ENCODE measurements at regions not wholly inside any gene's neighbourhood (a gene's known extent, or its start where the extent isn't known, plus 50 kb on each side); places are given as distances from the start of the nearest gene placed in this dataset.

DNA sequence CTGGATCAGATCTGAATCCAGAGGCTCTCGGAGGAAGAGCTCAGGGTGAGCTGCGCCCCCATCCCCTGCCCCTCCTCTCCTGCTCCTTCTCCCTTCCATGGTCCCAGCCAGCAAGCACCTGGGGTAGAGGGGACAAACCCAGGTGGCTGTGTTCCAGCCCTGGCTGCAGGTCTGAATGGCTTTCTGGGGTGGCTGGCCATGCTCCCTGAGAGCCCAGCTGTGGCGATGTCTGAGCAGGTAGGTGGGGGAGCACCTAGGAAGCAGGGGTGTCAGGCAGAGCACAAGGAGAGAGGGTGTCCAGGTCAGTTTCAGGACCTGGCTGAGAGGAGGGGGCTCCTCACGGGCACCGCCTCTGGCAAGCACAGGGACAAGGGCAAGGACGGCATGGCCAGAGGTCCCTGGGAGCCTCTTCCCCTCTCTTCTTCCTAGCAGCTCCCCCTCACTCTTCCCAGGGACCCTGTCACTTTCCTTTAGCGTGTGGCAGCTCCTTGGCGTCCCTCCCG, 310.0 kb downstream of the SEC14L1 start:
- DNase-seq, result no peak

DNA sequence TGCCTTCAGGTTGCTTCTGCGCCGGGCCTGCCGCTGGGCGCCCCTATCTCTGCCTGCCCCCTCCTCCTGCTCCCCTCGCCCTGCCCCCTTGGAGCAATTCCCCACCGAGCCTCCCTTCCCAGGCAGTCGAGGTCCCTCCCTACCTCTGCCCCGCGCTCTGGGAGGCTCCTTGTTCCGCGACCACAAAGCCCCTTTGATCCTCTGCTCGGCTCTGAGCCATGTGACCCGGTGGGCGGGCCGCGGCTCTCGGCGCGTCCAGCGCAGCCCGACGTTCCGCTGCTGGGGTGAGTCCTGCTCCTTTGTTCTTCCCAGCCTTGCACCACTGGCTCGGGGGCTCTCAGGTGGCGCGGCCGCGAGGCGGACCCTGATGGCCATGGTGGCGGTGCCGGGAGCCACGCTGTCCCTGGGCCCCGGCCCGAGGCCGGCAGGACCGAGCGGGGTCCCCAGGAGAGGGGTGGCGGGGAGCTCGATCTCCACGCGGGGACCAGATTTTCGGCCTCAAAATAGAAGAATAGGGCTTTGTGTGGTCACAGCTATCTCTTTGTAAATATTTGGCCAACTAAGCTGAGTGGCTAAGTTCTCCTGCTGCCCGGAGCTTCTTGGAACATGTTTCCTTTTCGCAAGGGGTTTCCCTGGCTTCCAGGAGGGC, 310.6 kb downstream of the SEC14L1 start:
- DNase-seq, result peak; percentile 86

DNA sequence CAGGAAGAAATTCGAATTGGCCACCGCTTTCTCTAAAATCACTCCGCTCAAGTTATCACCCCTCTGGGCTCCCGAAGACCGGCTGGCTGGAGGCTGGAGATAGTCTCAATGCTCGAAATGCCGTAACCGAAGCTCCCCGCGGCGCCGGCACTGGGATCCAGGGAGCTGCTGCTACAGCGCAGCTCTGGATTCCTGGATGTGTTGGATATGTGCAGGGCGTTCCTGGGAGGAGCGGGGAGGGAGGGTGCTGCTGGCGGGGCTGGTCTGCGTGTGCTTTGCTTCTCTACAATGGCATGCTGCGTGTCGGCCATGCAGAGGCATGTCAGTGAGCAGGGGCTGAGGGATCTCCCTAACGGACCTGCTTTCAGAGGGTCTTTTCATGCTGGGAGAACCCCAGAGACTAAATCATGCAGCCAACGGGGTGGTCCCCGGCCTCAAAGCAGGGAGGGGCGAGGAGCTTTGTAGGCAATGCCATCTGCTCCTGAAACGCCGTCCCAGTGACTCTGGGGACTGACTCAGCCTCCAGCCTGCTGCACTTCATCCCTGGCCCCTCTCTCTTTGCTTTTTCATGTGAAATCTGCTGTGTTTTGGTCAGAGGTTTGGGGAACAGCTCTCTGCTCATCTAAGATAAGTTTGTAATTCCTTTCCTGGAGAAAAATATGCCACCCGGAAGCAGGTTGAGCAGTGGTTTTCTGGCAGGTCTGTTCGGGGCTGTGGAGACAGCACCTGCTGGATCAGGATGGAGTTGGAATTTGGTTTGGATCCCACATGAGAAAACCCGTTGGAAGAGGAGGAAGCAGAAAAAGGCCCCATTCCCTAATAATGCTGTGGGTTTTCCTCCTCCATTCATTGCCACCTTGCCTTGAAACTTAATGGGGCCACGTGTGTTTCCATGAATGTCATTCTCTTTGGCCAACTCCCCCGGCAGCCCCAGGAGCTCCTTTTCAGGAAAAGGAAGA, 311.4 kb downstream of the SEC14L1 start:
- peak; percentile 86 for DNase-seq

DNA sequence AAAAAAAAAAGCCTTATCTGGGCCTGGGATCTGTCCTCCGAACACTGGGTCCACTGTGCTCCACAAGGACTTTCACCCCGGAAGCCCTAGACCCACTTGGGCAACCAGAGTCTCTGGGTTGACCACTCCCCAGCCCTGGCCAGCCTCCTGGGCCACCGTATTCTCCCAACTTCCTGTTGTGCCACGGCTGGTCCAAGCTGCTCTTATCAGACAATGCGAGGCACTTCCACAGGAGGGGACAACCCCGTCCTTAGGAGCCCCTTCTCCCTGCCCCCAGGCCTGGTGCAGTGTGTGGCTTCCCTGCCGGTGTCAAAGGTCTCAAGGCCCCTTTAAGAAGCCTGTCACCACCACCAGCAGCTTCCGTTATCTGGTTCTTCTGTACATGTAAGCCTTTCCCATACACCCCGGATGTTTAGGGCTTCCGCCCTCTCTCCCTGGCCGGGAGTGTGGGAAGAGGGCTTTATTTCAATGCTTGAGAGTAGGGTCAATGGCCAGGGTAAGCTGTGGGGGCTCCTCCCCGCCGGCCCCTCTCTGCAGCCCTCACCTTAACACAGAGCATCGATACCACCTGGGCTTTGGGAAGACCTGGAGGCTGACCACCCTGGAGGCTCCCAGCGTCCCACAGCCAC, 313.0 kb downstream of the SEC14L1 start:
- no peak for DNase-seq

DNA sequence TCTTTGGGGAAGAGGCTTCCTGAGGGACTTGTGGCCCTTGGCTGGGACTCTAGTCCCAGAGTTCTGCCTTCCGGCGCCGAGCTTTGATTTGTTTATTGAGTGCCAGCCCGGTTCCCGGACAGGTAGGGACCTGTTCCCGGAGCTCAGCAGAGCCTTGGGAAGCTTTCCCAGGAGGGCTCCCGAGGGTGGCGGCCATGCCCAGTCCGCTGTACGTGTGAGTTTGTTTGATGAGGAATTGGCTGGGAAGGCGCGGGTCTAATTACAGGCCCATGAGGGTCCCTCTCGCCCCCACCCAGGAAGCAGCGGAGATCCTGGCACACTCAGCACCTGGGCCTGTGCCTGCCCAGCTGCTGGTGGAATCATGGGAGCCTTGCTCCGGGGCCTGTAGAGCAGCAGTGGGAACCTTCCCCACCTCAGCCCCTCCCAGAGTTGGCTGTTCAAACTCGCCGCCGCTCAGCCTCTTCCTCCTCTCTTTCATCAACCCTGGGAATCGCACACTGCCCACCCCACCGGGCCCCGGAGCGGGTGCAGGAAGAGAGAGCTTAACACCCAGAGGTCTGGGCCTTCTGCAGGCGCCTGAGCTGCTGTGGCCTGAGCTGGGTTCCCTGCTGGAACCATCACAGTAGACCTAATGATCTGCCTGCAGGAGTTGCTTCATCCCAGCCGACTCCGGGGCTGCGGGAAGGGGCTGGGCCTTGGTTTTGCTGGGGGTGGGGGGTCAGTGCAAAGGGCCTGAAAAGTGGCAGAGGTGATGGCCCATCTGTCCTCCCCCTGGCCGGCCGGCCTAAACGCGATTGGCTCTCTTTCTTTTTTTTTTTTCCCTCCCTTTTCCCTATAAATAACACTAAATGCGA, 313.7 kb downstream of the SEC14L1 start:
- DNase-seq, result no peak

DNA sequence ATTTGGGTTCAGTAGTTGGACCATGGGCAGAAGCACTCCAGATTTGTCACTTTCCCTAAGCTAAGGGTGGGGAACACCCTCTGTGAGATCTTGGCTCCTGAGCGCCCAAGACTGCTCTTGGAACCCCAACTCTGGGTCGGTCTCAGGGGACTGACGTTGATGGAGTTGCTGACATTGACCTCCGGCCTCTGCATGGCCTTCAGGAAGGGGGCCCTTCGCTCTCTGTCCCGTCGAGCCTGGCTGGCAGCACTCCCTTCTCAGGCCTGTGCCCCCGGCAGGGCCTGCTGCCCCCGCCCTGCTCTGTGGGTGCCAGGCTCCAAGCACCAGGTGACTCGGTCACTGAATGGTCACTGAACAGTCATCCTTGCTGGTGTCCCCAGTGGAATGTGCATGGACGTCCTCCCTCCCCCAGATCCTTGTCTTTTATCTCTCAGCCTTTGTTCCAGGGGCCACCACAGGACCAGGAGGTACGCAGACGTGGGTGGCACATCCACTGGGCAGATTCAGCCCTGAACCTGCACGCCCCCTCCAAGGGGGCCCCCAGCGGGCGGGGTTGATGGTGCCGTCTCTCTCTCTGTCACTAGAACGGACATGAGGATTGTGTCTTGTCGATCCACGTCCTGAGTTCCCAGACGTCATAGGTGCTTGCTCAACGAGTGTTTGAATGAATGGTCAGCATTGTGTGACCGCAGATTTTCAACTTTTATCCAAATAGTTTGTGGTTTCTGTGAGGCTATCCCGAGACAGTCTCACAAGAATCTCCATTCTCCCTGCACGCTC, 314.5 kb downstream of the SEC14L1 start:
- no peak for DNase-seq

DNA sequence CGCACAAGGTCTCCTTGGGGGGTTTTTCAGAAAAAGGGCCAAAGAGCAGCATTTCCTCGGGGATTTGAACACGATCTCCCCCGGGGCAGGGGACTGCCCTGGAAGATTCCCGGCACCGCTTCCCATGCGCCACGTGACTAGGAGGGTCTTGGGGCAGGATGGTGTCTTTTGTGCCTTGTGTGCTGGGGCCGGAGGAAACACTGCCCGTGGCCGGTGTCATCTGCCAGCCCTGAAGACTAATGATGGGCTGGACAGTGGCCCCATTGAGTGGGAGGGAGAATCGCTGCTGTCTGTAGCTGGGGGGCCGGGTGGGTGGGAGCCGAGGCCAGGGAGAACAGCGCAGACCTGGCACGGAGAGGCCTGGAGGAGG, 315.1 kb downstream of the SEC14L1 start:
- DNase-seq, result no peak

DNA sequence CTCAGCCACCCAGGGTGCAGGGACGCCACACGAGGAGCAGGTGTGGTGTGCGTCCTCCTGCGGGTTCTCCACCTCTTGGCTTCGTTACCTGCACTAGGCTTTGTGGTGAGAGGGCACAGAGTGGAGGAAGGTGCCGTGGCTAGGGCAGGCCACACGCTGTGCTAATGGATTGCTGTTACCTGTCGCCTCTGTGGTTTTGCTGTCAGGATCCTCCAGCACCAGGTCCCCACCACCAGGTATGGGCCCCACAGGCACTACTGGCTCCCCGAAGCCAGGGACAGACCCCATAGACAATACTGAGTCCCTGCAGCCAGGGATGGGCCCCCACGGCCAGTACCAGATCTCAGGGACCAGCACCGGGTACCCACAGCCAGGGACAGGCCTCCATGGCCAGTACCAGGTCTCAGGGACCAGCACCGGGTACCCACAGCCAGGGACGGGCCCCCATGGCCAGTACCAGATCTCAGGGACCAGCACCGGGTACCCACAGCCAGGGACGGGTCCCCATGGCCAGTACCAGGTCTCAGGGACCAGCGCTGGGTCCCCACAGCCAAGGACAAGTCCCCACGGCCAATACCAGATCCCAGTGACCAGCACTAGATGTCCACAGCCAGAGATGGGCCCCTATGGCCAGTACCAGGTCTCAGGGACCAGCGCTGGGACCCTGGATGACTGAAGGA, 315.6 kb downstream of the SEC14L1 start:
- no peak for DNase-seq

DNA sequence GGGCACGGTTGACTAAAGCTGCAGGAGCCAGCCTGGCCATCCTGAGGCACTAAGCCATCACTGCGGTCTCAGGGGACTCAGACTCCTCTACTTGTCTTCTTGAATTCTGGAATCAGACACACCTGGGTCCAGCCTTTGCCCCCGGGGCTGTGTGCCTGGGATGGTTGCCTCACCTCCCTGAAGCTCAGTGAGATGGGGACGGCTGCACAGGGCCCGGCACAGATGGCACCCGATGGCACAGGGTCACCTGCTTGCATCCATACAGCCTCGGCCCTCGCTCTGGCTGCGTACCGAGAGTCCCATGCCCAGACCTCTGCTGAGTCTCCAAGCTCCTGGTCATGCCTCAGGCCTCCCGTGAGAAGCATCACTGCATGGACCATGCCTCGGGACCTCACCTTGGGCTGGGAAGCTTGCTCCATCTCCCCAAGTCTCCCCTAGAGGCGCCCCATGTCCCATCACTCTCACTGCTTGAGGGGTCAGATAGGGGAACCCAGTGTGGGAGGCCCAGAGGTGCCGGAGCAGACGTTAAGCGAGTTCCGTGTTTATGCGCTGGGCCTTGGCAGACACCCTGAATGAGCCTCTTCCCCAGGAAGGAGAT, 316.3 kb downstream of the SEC14L1 start:
- DNase-seq, result no peak

DNA sequence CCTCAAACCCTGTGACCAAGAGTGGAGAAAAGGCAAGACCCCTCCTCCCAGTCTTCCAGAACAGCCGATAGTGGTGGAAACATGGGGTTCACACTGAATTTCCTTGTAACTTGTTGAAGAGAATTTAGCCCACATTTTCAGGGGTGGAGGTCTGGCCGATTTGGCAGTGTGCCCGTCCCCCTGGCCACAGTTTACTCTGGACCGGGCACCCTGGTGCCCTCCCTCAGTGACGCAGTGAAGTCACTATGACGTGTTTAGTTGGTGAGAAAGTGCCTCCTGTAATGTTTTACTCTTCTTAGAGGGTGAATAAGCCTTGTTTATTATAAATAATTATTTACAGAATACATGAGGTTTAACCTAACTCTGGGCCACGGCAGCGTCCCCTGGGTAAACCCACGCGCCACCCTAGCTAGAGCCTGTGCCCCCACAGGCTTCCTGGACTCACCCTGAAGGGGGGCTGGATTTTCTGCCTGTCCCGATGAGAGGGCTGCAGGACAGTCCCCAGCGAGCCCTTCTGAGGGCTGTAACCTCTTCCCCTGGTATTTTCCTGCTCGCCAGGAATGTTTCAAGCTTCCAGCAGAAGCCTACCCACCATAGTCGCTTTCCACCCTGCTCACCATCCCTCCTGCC, 316.9 kb downstream of the SEC14L1 start:
- no peak for DNase-seq

DNA sequence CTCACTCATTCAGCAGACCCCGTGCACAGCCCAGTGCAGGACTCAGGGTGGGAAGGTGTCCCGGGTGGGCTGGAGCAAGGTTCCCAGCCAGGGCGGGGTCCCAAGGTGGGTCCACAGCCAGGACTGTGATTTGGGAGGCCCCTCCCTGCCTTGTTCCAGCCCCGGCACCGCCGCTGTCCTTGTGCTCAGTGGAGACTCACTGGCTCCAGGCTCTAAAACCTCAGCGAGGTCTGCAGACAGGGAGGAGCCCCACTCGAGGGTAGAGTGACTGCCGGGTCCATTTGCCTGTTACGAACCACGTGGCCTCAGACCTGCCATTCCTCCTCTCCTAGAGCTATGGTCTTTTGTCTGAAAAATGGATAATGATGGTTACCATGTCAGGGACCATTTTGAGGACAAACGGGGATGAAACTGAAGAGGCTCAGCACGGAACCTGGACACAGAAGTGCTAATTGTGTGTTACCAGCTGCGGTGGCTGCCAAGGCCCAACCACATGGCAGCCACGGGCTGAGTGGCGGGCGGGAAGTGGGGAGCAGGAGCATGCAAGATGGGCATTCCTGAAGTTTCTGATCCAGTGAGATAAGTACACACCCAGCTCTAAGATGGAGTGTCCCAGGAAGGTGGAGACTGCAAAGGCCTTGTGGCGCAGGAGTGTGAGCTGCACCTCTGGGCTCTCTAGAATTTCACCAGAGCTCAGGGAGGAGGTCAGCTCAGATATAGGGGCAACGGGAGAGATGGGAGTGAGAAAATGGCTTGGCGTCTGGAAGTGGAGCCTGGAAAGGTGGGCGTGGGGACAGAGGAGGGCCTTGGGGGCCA, 317.6 kb downstream of the SEC14L1 start:
- no peak for DNase-seq

DNA sequence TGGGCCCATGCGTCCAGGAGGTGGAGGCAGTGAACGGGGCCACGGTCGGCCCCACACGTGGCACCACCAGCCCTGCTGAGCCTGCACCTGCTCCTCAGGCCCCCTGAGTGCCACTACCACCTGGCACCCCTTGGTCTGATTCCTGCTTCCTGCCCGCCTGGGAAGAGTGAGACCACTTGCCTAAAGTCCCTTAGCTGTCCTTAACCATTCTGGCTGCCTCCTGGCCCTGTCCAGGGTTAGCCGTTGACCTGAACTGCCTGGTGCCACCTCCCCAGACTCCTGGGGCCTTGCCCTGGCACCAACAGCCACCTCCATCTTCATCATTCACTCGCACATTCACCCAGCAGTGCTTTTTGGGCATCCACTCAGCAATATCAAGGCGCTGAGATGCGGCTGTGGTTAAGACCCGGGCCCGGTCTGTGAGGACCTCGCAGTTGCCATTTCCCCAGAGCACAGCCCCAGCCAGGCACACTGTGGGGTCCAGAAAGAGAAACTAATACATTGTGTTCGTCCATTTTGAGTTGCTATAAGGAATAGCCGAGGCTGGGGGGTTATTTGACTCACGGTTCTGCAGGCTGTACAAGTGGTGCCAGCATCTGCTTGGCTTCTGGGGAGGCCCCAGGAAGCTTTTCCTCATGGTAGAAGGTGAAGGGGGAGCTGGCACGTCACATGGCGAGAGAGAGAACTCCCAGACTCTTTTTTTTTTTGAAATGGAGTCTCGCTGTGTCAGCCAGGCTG, 318.4 kb downstream of the SEC14L1 start:
- no peak for DNase-seq

DNA sequence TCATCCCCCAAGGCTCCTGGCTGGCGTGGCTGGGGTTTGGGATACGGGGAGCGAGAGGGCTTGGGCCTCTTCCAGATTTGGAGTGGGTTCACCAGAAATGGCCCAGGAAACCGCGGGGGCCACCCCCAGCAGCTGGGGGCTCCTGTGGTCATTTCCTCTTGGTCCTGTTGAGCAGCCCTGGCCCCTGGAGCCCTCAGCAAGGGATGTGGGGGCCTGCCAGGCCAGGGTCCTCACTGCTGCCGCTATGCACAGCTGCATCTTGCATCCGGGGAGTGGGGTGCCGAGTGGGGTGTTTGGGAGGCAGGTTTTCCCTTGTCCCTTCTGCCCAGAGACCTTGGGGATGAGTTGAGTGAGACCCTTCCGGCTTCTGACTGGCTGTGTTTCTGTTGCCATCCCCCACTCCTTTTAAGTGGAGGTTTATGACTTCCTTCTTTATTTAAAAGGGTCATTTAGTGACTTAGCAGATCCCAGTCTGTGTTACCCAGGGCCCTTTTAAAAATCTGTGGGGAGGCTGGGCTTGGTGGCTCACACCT, 319.8 kb downstream of the SEC14L1 start:
- DNase-seq, result no peak

DNA sequence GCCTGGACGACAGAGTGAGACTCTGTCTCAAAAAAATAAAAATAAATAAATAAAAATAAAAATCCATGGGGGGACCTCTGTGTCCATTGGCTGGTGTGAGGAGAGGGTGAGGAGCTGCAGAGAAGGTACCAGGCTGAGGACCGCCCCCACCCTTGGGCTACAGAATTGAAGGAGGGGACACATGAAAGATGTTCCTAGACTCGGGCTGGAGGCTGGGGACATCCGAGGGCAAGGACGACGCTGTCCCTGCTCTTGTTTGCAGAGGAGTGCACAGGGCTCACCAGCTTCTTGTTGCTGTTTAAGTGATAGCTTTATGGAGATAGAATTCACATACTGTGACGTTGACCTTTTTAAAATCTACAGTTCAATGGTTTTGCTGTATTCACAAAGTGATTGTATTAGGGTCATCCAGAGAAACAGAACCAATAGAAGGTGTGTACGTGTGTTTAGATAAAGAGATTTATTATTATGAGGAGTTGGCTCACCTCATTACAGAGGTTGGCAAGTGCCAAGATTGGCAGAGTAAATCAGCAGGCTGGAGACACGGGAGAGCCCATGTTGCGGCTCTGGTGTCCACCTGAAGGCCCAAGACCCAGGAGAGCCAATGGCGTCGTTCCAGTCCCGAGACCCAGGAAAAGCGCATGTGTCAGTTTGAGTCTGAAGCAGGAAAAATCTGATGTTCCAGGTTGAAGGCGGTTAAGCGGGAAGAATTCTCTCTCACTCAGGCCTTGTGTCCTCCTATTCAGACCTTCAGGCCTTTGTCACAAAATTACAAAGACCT, 320.7 kb downstream of the SEC14L1 start:
- no peak for DNase-seq

DNA sequence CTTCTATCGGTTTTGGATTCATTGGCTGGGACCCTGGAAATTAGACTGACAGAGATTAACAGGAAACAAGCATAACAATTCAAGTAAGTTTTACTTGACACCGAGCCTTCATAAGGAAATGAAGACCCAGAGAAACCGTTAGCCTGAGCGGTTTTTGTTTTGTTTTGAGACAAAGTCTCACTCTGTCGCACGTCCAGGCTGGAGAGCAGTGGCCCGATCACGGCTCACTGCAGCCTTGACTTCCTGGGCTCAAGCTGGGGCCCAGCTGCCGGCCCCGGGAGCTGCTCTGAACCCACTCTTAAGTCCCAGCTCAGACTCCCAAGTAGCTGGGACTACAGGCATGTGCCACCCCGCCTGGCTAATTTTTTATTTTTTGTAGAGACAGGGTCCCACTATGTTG, 321.3 kb downstream of the SEC14L1 start:
- DNase-seq, result no peak

DNA sequence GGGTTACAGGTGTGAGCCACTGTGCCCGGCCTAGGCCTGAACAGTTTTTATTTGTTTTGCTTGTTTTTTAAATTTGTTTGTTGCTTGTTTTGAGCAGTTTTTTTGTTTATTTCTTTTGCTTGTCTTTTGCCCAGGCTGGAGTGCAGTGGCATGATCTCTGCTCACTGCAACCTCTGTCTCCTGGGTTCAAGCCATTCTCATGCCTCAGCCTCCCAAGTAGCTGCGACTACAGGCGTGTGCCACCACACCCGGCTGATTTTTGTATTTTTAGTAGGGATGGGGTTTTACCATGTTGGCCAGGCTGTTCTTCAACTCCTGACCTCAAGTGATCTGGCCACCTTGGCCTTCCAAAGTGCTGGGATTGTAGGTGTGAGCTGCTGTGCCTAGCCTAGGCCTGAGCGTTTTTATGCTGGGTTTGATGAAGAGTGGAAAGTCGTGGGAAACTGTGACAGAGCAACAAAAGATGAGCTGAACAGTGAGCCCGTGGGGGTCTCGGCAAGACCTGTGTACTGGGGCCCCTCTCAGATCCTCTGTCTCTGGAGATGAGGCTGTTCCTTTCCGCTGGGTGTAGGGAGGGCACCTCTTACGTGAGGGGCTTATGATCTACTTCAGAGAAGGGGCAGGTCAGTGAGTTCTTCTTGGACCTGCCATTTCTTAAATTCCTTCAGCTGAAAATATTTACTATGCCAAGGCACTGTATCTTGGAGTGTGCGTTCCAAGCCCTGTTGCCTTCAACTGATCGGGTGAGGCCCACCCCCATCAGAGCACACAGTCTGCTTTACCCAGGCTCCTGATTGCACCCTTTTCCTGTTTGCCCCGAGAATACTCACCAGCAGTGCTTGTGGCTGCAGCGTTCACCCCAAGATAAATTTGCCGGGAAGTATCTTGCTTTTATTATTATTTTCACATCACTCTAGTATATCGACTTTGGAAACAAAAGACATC, 322.1 kb downstream of the SEC14L1 start:
- DNase-seq, result no peak

All from right hindlimb (tissue), 1 donor.